Fibroblast of lung (primary cell): ENCODE measurements at regions not wholly inside any gene's neighbourhood (a gene's known extent, or its start where the extent isn't known, plus 50 kb on each side); places are given as distances from the start of the nearest gene placed in this dataset.

Experiments used
- EZH2 ChIP-seq: IDR thresholded peaks from 2 replicates; pipeline ENCODE4 v1.5.1; 2012; ENCODE audit warnings: low read length, control low read depth, mild to moderate bottlenecking; ENCODE audit errors: missing control alignments
- TF ChIP-seq, protein P1 (sequence below), 2 donors: IDR thresholded peaks in 1 of 2; conservative IDR thresholded peaks in 1 of 2; 1 replicate in 1 of 2; 2 replicates in 1 of 2; pipeline ENCODE4 v1.5.1; 2011 to 2012; ENCODE audit warnings: low read length in 2 of 2, control low read depth in 1 of 2, inconsistent platforms in 1 of 2, low read depth in 1 of 2, mild to moderate bottlenecking in 1 of 2

DNA sequence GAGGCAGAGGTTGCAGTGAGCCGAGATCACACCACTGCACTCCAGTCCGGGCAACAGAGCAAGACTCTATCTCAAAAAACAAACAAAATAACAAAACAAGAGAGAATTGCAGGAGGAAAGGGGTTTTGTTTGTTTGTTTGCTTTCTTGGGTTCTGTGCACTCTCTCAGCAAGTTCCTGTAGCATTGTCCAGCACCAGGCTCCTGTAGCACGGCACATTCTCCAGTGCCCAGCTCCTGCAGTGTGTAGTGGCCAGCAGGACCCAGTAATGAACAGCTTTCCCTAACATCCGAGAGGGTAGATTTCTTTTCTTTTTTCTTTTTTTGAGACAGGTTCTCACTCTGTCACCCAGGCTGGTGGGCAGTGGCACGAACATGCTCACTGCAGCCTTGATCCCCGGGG, 60.5 kb upstream of the USP9X start:
- TF ChIP-seq, protein P1, sequence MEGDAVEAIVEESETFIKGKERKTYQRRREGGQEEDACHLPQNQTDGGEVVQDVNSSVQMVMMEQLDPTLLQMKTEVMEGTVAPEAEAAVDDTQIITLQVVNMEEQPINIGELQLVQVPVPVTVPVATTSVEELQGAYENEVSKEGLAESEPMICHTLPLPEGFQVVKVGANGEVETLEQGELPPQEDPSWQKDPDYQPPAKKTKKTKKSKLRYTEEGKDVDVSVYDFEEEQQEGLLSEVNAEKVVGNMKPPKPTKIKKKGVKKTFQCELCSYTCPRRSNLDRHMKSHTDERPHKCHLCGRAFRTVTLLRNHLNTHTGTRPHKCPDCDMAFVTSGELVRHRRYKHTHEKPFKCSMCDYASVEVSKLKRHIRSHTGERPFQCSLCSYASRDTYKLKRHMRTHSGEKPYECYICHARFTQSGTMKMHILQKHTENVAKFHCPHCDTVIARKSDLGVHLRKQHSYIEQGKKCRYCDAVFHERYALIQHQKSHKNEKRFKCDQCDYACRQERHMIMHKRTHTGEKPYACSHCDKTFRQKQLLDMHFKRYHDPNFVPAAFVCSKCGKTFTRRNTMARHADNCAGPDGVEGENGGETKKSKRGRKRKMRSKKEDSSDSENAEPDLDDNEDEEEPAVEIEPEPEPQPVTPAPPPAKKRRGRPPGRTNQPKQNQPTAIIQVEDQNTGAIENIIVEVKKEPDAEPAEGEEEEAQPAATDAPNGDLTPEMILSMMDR (conservative IDR thresholded peaks at IDR 0.05 in 1 of 2, IDR thresholded peaks at IDR 0.05 in 1 of 2; ENCODE audit: low read depth in 1 of 2, low read length in 2 of 2): no peak
- no peak for TF ChIP-seq EZH2
